HFFc6 (cell line): ENCODE measurements at regions not wholly inside any gene's neighbourhood (a gene's known extent, or its start where the extent isn't known, plus 50 kb on each side); places are given as distances from the start of the nearest gene placed in this dataset.

ENCODE experiments used
- DNase-seq: peaks from one replicate; pipeline ENCODE4 v3.0.0-alpha.2; 2018
- H3K27ac Mint-ChIP-seq: 2 replicates; pipeline ENCODE4 v1.8.0; 2020; ENCODE audit warnings: mild to moderate bottlenecking, mixed read lengths
- H3K27me3 Mint-ChIP-seq: 2 replicates; pipeline ENCODE4 v1.8.0; 2021; ENCODE audit warnings: mild to moderate bottlenecking, moderate library complexity, mixed read lengths; ENCODE audit not compliant: insufficient read depth
- H3K36me3 Mint-ChIP-seq: 2 replicates; pipeline ENCODE4 v1.8.0; 2021; ENCODE audit warnings: low read depth, mixed read lengths
- H3K4me1 Mint-ChIP-seq: 2 replicates; pipeline ENCODE4 v1.8.0; 2020; ENCODE audit warnings: low read depth, mixed read lengths
- H3K4me3 Mint-ChIP-seq: 2 replicates; pipeline ENCODE4 v1.8.0; 2020; ENCODE audit warnings: mild to moderate bottlenecking, moderate library complexity, mixed read lengths
- H3K9me3 Mint-ChIP-seq: 2 replicates; pipeline ENCODE4 v1.8.0; 2020; ENCODE audit warnings: mild to moderate bottlenecking, mixed read lengths
- TF ChIP-seq, protein P1 (sequence below): fragments of 200-600 bp; sonication (generic); IDR thresholded peaks from 2 replicates; pipeline ENCODE4 v1.5.0; 2021; ENCODE audit warnings: antibody characterized with exemption, mild to moderate bottlenecking

DNA sequence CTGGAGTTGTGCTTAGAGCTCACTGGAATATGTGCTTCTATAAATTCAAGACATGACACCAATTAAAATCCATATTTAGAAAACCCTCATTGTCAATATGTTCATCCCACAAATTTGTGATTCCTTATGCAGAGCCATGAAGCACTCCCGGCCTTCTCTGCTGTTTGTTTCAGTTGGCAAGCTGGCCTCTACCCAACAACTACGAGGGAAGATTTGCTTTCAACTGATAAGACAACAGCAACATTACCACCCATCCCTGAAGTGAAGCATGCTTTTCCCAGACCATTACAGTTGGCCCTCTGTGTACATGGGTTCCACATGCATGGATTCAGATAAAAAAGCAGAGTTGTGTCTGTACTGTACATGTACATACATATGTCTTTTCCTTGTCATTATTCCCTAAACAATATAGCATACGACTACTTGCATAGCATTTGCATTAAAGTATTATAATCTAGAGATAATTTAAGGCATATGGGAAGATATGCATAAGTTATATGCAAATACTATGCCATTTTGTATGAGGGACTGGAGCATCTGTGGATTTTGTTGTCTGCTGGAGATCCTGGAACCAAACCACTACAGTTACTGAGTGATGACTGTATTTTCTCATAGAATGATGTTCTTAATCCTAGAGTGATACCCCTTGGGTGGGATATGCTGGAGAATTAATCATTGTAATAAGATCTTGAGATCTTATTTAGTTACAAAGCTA, 77.6 kb upstream of the MC2R start:
- Mint-ChIP-seq H3K4me1 (no peaks in the 10 kb centered on the region), H3K36me3 (no peaks in the 10 kb centered on the region), H3K9me3 (peaks cover 57% of the 10 kb centered on the region), H3K27me3 (no peaks in the 10 kb centered on the region; the same call in 1 of the 2 replicates), H3K4me3 (no peak overlapping the region), H3K27ac (no peak overlapping the region)
- TF ChIP-seq, protein P1, sequence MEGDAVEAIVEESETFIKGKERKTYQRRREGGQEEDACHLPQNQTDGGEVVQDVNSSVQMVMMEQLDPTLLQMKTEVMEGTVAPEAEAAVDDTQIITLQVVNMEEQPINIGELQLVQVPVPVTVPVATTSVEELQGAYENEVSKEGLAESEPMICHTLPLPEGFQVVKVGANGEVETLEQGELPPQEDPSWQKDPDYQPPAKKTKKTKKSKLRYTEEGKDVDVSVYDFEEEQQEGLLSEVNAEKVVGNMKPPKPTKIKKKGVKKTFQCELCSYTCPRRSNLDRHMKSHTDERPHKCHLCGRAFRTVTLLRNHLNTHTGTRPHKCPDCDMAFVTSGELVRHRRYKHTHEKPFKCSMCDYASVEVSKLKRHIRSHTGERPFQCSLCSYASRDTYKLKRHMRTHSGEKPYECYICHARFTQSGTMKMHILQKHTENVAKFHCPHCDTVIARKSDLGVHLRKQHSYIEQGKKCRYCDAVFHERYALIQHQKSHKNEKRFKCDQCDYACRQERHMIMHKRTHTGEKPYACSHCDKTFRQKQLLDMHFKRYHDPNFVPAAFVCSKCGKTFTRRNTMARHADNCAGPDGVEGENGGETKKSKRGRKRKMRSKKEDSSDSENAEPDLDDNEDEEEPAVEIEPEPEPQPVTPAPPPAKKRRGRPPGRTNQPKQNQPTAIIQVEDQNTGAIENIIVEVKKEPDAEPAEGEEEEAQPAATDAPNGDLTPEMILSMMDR = no peak
- DNase-seq = no peak

DNA sequence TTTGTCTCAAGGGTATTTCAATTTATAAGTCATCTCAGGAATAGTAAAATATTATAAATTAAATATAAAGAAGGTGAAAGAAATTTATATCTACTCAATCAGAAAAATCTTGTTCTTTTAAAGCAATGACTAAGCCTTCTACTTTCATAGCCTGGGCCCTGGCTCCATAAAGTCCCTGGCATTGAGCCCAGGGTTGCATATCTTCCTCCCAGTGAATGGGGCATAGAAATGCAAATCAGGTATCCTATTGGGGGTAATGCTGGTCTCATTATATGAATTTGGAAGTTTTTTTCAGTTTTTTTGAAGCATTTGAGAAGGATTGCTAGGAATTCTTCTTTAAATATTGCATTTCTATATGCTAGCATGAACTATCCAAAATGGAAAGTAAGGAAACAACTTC, 73.9 kb upstream of the MC2R start:
- peaks cover 46% of the 10 kb centered on the region for H3K9me3 Mint-ChIP-seq
- no peaks in the 10 kb centered on the region for H3K36me3 Mint-ChIP-seq
- no peaks in the 10 kb centered on the region for H3K4me1 Mint-ChIP-seq
- TF ChIP-seq, protein P1 = no peak
- H3K27ac Mint-ChIP-seq = no peak overlapping the region
- no peak overlapping the region for H3K4me3 Mint-ChIP-seq
- DNase-seq = no peak
- no peaks in the 10 kb centered on the region for H3K27me3 Mint-ChIP-seq

DNA sequence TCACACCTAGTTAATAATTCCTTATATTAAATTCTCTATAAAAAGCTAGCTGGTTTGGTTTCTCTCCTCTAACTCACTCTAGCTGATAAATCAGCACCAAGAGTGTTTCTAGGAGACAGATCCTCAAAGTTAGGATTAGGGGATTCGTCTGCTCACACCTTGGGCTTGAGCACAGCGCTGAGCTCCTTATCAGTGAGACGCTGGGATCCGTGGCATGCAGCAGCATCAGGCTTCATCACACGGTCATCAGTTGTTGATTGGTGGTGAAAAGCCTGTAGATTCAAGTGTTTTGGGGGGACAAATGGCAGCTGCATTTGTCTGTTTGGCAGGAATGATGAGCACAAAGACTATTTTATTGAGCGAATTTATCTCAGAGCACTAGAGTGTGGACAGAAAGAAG, 72.6 kb upstream of the MC2R start:
- H3K36me3 Mint-ChIP-seq = no peaks in the 10 kb centered on the region; the same call in 1 of the 2 replicates

DNA sequence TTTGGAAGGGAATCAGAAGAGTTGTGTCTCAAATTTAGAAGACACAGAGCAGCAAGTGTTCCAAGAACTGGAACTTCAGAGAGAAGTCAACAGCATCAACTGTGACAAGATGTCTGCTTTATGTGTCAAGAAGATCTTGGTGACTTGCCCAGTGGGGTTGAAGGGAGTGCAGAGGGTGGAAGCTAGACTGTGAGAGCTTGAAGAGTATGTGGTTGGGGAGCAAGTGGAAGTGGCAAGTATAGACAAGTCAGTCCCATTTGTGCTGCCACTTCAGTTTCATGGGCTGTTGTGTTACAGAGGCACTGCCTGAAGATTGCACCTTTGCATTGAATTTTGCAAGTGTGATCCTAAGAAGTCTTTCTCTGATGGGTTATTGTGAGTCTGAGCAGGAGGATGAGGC, 68.7 kb upstream of the MC2R start:
- no peak for DNase-seq
- H3K9me3 Mint-ChIP-seq = peaks cover 38% of the 10 kb centered on the region
- TF ChIP-seq, protein P1 = no peak
- no peaks in the 10 kb centered on the region for H3K27me3 Mint-ChIP-seq
- no peak overlapping the region for H3K4me3 Mint-ChIP-seq
- H3K27ac Mint-ChIP-seq = no peak overlapping the region
- no peaks in the 10 kb centered on the region; the same call in 1 of the 2 replicates for H3K36me3 Mint-ChIP-seq
- H3K4me1 Mint-ChIP-seq = no peaks in the 10 kb centered on the region

More for the DNA sequence above, 72.6 kb upstream of the MC2R start:
- H3K27me3 Mint-ChIP-seq = no peaks in the 10 kb centered on the region
- H3K4me3 Mint-ChIP-seq = no peak overlapping the region
- no peak overlapping the region for H3K27ac Mint-ChIP-seq
- H3K4me1 Mint-ChIP-seq = no peaks in the 10 kb centered on the region
- no peak for DNase-seq
- TF ChIP-seq, protein P1 = no peak
- peaks cover 53% of the 10 kb centered on the region for H3K9me3 Mint-ChIP-seq

DNA sequence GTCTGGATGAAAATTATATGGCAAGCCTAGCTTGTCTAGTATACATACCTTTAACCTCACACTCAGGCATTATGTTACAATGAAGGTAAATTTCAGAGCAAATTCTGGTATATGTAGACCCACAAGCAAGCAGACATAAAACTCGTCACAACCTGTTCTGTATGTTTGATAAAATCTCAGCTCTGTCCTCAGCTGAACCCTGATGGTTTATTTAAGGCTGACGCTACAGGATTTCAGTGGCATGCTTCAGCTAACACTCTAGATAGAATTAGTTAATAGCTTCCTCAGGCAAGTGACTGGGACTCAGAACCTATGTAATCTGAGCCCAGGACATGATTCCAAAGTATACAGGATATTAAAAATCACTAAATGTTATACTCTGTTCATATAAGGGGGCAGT, 68.2 kb upstream of the MC2R start:
- Mint-ChIP-seq H3K9me3 (peaks cover 38% of the 10 kb centered on the region), H3K27me3 (no peaks in the 10 kb centered on the region), H3K4me3 (no peak overlapping the region), H3K4me1 (no peaks in the 10 kb centered on the region), H3K27ac (no peak overlapping the region), H3K36me3 (no peaks in the 10 kb centered on the region; the same call in 1 of the 2 replicates)
- no peak for DNase-seq
- TF ChIP-seq, protein P1 = no peak
